Raji (cell line): ENCODE measurements at regions not wholly inside any gene's neighbourhood (a gene's known extent, or its start where the extent isn't known, plus 50 kb on each side); places are given as distances from the start of the nearest gene placed in this dataset.

Experiments used
- POLR2A ChIP-seq: IDR thresholded peaks from 2 replicates; pipeline ENCODE4 v1.6.1; 2011; ENCODE audit warnings: low read depth, low read length, control low read depth; ENCODE audit not compliant: insufficient read depth

DNA sequence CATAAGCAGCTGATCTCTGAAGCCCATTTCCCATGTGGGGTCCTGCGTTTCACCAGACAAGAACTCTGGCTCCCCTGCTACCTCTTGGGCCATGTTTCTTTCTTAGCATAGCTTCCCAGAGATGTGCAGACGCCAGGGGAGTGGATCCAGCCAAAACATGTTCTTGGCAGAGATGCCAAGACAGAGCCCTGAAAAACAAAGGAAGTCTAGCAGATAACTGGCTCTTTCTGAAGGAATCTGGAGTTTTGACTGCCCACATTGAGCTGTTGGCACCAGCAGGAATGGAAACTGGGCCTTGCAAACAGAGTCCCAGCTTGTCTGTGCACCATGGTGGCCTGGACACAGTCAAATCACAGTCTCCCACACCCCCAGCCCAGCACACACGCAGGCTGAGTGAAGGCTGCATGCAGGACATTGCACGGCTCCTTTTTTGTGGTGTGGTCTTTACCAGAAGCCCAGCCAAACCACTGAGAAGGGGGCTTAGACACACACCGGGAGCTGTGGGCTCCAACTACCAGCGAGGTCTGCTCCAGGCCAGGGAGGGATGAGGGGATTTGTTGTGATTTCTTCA, 114.7 kb downstream of the SNX18 start:
- no peak for TF ChIP-seq POLR2A

DNA sequence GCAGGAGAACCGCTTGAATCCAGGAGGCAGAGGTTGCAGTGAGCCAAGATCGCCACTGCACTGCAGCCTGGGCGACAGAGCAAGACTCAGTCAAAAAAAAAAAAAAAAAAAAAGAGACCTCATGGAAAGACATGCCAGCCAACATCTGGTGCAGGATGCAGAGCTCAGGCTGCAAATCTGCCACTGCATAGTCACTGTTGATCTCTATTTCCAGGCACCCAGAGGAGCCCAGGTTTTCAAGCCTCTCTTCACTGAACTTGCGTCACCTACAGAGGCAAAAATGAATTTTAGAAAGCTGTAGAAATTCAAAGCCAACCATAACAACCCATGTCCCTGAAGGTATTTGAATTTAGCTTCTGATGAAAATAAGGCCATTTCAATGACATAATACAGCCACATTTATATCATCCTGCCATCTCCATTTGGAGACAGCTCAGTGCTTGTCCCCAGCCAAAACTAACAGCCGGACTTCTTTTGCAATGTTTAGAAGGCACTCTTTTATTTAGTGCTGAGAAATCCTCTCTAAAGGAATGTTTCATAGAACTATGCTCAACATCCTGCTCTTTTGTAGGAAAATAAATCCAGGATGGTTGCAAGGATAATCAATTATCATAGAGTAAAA, 113.3 kb downstream of the SNX18 start:
- no peak for TF ChIP-seq POLR2A

DNA sequence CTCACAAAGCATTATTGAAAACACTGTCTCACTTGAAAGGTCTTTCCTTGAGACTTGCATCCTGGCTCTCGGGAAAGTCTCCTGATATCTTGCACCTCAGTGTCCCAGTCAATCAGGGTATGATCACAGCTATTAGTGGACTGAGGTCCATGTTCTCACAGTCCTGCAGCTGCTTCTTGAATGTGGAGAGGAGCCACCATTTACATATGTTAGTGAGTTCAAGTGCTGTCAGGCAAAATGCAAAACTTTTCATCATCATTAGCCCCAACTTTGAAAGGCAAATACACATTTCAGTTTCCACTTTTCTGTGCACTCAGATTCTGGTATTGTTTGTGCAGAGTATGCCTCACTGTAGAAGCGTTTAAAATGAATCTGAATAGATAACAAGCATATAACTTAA, 111.6 kb downstream of the SNX18 start:
- TF ChIP-seq POLR2A: no peak

DNA sequence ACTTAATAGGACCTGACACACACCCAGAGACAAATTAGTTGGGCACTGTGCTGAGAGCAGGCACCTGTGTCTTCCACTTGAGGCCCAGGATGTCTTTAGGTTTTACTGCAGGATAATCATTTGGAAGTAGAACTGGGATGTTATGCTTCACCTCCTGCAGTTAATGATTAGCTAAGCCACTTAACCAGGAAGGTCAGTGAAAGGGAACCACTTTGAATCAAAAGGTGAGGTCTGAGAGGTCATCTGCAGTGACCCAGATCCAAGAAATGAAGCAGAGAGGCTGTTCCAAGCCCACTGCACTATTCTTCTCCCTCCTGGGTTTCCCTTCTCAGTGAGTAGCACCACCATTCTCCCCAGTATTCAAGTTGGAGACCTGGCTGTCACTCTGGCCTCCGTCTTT, 110.5 kb downstream of the SNX18 start:
- no peak for TF ChIP-seq POLR2A

DNA sequence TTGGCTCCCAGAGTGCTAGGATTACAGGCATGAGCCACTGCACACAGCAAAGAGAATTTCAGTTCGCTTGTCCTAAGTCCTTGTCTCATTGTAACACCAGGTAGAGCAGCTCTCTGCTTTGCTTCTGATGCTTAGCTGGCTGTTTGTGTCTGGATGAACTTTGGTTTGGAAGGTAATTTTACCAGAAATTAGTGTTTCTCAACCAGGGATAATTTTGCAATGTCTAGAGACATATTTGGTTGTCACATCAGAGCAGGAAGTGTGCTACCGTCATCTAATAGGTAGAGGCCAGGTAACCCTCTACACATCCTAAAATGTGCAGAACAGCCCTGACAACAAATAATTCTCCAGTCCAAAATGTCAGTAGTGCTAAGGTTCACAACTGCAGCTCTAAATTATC, 108.8 kb downstream of the SNX18 start:
- no peak for TF ChIP-seq POLR2A

DNA sequence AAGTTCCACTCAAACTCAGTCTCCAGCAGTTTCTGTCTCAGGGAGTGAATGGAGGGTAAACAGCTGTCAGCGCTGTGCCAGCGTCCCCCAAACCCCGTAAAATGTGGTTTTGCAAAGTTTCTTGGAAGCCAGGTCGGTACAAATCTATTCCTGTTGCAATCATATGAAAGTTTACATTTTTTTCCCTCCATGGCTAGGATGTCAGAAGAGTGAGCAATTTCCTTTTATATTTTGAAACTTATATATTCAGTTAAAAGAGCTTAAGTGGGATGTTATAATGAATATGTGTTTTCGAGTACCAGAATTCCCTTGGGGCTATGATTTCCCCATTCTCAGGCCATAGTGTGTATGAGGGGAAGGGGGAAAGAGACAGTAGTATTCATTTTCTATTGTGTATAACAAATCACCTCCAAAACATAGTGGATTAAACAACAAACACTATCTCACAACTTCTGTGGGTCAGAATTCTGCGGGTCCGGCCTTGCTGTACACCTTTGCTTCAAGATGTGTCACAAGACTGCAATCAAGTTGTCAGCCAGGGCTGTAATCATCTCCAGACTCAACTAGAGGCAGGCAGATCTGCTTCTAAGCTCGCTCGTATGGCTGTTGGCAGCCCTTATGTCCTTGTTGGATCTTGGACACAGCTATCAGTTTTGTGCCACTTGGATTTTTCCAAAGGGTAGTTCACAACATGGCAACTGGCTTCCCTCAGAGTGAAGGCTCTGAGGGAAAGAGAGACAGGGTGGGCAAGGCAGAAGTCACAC, 107.4 kb downstream of the SNX18 start:
- TF ChIP-seq POLR2A: no peak

DNA sequence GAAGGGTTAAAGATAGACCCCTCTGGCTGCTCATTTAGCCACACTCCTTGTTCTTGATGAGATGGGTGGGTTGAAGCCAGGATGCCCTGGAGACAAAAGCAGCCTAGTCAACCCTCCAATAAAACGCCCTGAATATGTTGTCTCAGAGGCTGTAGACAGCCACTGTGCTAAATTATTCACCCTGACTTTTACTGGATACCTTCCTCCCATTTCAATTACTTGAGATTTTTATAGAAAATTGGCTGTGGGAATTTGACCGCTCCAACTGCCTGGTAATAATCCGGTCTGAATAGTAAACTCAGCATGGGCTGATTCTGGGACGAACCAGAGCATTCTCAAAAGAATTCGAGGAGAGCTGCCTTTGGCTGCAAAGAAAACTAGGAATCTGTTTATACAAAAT, 104.2 kb downstream of the SNX18 start:
- TF ChIP-seq POLR2A: no peak

DNA sequence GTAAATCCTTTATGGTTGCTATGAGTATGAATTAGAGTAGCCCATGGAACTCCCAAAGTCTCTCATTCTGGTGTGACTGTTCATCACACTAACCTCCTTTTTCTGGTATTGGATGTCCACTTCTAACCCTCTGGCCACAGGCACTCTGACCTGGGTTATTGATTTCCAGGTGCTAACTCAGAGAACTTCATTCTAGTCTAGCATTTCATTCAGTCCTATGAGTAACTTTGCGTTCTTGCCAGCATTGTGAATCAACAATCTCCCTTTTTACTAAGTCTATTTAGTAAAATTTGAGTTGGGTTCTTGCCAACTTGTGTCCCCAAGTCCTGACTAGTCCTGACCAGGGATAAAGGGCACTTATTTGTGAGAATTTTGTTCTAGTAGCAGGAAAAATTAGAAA, 103.5 kb downstream of the SNX18 start:
- TF ChIP-seq POLR2A: no peak

DNA sequence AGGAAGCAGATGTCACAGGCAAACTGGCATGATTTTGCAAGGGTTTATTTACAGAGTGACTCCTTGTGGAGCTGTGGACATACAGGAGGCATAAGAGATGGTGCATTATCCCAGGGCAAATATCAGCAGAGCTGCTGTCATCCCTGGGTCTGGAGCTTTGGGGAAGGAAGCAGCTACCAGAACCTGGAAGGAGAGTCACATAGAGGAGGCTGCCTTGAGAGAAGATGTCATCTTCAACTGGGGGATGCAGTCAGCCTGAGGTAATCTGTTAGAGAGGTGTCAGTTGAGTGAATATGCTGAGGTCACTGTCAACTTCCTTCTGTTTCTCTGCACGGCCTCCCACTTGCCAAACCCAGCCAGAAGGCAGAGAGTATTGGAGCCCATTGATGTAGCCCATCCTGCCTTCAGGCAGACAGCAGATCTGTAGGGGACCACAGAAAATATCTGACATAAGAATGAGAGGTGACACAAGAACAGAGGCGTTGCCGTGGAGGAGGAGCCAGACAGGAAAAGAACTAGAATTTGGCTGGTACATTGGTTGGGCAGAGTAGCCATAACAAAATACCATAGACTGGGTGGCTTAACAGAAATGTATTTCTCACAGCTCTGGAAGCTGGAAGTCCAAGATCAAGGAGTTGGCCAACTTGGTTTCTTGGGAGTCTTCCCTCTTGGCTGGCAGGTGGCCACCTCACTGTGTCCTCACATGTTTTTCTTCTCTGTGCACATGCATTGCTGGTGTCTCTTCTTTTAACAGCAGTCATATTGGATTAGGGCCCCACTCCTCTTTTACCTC, 102.8 kb downstream of the SNX18 start:
- no peak for TF ChIP-seq POLR2A

DNA sequence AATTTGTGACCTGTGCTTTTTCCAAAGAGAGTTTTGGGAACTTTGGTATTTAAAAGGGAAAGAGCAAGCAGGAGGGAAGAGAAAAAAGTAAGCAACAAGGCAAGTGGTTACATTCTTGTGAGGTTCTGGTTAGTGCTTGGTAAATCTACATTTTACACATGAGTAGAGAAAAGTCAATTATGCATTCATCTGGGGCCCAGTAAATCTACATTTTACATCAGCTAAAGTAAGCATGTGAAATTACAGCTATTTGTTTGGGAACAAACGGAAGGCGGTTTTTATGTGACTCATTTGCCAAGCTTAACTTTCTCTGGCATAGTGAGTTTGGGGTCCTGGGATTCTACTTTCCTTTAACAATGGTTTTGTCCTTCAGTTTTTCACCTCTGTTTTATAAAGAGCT, 102.2 kb downstream of the SNX18 start:
- no peak for TF ChIP-seq POLR2A

DNA sequence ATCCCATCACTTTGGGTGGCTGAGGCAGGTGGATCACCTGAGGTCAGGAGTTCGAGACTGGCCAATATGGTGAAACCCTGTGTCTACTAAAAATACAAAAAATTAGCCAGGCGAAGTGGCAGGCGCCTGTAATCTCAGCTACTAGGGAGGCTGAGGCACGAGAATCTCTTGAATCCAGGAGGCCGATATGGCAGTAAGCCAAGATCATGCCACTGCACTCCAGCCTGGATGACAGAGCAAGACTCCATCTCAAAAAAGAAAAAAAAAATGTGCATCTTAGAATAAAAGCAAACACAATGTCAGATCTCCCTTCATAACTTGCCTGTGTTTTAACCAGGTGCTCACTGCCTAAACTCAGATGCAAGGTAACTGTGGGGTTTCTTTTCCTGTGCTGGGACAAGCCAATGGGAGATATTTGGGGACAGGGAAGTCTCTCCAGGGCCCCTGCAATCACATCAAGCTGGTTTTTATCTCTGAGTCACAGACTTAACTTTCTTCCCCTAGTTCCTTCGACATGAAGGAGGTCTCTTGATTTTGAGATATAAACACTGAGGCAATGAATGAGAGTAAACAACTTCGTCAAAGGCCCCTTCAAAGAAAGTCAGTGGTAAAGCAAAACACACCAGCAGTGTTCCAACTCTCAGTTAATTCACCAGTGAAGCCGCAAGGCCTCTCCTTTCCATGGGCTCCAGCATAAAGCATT, 99.1 kb downstream of the SNX18 start:
- TF ChIP-seq POLR2A: no peak

DNA sequence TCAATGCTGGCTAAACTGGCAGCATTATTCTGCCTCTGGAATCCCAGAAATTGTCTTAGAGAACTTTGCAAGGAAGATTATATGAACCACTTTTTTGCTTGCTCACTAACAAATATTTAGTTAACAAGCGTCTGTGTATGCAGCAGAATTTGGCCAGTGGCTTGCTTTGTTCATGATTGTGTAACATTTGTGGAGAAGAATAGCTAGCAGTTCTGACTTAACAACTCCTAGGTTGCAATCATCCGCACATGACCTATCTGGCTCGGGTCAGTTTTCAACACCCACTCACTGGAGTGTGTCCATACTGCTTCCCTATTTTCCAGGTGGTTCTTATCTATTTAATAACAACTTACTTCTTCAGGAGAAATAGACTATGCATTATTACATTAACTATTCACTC, 98.5 kb downstream of the SNX18 start:
- no peak for TF ChIP-seq POLR2A

DNA sequence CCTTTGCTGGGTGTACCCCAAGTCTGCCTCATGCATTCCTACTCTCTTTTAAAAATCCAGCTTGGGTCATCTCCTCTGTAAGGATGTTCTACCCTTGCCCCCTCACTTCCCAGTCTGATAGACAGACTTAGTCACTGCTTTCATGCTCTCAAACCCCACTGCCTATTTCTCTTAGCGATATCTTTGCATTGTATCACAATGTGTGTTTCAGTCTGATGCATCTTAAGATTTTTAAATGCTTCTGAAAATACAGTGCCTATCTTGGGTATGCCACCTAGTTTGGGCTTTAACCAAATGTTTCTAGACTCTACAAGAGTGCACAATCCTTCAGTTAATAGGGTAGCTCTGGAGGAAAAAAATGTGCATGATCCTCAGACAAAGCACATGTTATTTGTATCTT, 97.8 kb downstream of the SNX18 start:
- TF ChIP-seq POLR2A: no peak

DNA sequence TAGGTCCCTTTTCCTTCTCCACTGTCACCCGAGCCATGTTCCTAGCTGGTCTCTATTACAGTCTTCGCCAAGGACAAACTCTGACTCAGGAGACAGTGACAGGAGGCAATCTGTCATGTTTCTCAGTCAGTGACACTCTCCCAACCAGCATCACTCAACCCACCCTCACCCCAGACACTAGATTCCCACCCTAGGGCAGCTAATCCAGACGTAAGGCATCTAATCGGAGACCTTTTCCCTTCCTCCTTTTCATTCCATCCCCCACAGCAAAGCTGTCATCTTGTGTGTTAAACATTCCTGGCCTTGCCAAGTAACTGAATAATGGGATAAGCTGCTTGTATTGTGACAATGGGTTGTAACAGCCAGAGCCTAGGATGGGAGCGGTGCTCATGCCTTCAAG, 95.2 kb downstream of the SNX18 start:
- TF ChIP-seq POLR2A: no peak

DNA sequence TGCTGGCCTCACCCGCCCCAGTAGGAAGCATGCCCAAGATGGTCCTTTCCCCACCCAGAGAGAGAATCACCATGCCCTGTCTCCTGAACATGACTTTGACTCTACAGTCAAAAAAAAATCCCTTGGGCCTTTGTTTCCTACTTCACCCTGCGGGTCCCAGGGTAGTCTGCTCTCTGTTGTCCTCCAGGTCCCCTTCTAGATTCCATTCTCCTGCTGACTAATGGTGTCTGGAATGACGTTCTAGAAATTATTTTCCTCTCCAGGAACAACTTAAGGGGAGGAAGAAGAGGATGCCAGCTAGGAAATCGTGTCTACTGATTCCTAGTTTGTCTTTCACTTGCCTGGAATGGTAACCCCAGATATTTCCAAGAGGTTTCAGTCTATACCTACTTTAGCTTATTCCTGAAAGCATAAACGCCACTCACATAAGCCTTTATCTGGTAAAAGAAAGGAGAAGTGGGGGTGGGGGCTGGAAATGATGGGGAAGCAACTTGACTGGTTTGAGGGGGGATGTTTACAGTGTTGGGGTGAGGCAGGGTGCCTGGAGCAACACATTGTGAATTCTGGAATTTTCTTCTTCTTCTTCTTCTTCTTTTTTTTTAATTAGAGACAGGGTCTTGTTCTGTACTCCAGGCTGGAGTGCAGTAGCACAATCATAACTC, 93.9 kb downstream of the SNX18 start:
- TF ChIP-seq POLR2A: no peak

DNA sequence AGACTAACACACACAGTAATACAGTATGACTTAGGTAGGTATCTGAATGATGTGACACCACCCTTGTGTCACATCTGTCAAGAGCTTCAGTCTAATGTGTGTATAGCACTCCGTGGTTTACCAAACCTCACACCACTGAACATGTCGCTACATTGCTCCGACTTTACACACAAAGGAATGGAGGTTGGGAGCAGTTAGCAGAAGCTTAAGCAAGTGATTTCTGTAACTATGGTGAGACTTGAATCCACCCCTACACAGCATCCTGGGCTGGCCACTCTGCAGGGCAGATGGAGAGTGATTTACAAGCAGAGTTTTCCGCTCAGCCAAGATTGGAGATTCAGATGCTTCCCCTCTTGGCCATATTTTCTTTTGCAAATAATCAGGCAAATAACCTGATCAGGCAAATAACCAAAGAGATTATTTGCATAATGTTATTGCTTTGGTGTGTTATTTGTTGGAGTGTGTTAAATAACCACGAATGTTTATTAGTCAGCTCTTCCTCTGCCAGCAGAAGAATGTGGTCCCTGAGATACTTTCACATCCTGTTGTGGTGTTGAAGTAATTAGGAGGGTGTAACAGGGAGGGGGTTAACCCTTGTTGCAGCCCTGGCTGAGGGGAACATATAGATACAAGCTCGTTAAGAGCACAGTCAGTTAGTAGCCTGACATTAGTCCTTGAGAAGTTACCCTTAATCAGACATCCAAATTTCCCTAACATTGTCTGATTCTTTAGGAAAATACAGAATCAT, 92.8 kb downstream of the SNX18 start:
- no peak for TF ChIP-seq POLR2A
